HFFc6 (cell line): ENCODE measurements at regions not wholly inside any gene's neighbourhood (a gene's known extent, or its start where the extent isn't known, plus 50 kb on each side); places are given as distances from the start of the nearest gene placed in this dataset.

Experiments used
- DNase-seq: peaks from one replicate; pipeline ENCODE4 v3.0.0-alpha.2; 2018
- H3K27ac Mint-ChIP-seq: 2 replicates; pipeline ENCODE4 v1.8.0; 2020; ENCODE audit warnings: mild to moderate bottlenecking, mixed read lengths
- H3K27me3 Mint-ChIP-seq: 2 replicates; pipeline ENCODE4 v1.8.0; 2021; ENCODE audit warnings: mild to moderate bottlenecking, moderate library complexity, mixed read lengths; ENCODE audit not compliant: insufficient read depth
- H3K36me3 Mint-ChIP-seq: 2 replicates; pipeline ENCODE4 v1.8.0; 2021; ENCODE audit warnings: low read depth, mixed read lengths
- H3K4me1 Mint-ChIP-seq: 2 replicates; pipeline ENCODE4 v1.8.0; 2020; ENCODE audit warnings: low read depth, mixed read lengths
- H3K4me3 Mint-ChIP-seq: 2 replicates; pipeline ENCODE4 v1.8.0; 2020; ENCODE audit warnings: mild to moderate bottlenecking, moderate library complexity, mixed read lengths
- H3K9me3 Mint-ChIP-seq: 2 replicates; pipeline ENCODE4 v1.8.0; 2020; ENCODE audit warnings: mild to moderate bottlenecking, mixed read lengths
- CTCF ChIP-seq: fragments of 200-600 bp; sonication (generic); IDR thresholded peaks from 2 replicates; pipeline ENCODE4 v1.5.0; 2021; ENCODE audit warnings: antibody characterized with exemption, mild to moderate bottlenecking

GRCh38 chr13:106656186-106656585, 88.2 kb upstream of the ARGLU1 start:
- no peak for DNase-seq
- TF ChIP-seq CTCF, result no peak

GRCh38 chr13:106651442-106651841, 83.5 kb upstream of the ARGLU1 start:
- TF ChIP-seq CTCF, result no peak
- no peak overlapping the region for H3K4me3 Mint-ChIP-seq
- H3K36me3 Mint-ChIP-seq, result no peaks in the 10 kb centered on the region
- peaks cover 5% of the 10 kb centered on the region; the same call in 1 of the 2 replicates for H3K9me3 Mint-ChIP-seq
- DNase-seq, result no peak
- no peak overlapping the region for H3K27ac Mint-ChIP-seq
- H3K4me1 Mint-ChIP-seq, result no peaks in the 10 kb centered on the region; the same call in 1 of the 2 replicates
- no peaks in the 10 kb centered on the region; the same call in none of the 2 replicates for H3K27me3 Mint-ChIP-seq

More at GRCh38 chr13:106656186-106656585, 88.2 kb upstream of the ARGLU1 start:
- Mint-ChIP-seq H3K36me3 (no peaks in the 10 kb centered on the region), H3K27ac (no peak overlapping the region), H3K4me3 (no peak overlapping the region), H3K4me1 (no peaks in the 10 kb centered on the region), H3K27me3 (no peaks in the 10 kb centered on the region; the same call in none of the 2 replicates), H3K9me3 (peaks cover 5% of the 10 kb centered on the region; the same call in 1 of the 2 replicates)

DNA sequence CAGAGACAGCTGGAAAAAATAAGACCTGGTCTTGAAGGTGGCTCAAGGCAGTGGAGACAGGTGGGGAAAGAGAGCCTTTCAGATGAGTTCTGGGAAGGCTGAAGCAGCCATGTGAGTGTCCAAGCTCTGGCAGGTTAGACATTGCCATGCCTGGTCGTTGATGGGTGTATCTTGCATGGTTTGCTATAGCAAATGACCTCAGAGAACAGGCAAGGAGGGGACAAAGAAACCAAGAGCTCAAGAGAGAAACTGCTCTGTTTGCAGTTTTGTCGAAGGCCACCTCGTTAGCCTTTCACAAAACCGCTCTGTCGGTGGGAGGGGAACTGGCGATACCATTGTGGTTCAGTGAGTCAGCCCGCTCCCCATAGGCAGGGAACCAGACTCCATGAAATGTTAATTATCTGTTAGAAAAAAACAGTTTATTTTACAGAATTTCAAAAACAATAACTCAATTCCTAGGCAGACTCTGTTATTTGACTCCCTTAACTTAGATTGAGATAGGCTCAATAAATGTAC, 82.8 kb upstream of the ARGLU1 start:
- DNase-seq, result no peak
- Mint-ChIP-seq H3K4me3 (no peak overlapping the region), H3K27me3 (no peaks in the 10 kb centered on the region; the same call in none of the 2 replicates), H3K27ac (no peak overlapping the region), H3K36me3 (no peaks in the 10 kb centered on the region), H3K4me1 (no peaks in the 10 kb centered on the region; the same call in 1 of the 2 replicates), H3K9me3 (peaks cover 5% of the 10 kb centered on the region; the same call in 1 of the 2 replicates)
- no peak for TF ChIP-seq CTCF

DNA sequence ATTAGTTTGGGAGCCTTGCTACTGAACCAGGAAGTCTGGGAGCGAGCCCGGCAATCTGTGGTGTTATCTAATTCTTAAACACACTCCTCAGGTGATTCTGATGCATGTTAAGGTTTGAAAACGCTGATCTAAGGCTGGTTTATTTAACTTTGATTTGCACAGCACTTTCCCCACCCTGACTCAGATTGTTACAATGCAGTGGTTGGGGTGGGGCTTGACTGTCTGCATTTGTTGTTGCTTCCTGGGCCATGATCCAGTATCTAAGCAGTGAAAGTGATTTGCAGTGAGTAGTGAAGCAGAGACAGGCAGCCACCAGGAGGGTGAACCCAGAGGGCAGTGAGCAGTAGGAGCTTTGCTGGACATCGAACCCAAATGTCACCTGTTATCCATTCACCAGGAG, 81.6 kb upstream of the ARGLU1 start:
- no peaks in the 10 kb centered on the region; the same call in none of the 2 replicates for H3K27me3 Mint-ChIP-seq
- H3K9me3 Mint-ChIP-seq, result peaks cover 5% of the 10 kb centered on the region; the same call in 1 of the 2 replicates
- no peaks in the 10 kb centered on the region; the same call in 1 of the 2 replicates for H3K4me1 Mint-ChIP-seq
- TF ChIP-seq CTCF, result no peak
- no peaks in the 10 kb centered on the region for H3K36me3 Mint-ChIP-seq
- H3K27ac Mint-ChIP-seq, result no peak overlapping the region
- DNase-seq, result no peak
- H3K4me3 Mint-ChIP-seq, result no peak overlapping the region

GRCh38 chr13:106640515-106640914, 72.6 kb upstream of the ARGLU1 start:
- DNase-seq, result no peak

More at GRCh38 chr13:106640515-106640914, 72.6 kb upstream of the ARGLU1 start:
- Mint-ChIP-seq H3K4me3 (no peak overlapping the region), H3K4me1 (no peaks in the 10 kb centered on the region), H3K27me3 (no peaks in the 10 kb centered on the region; the same call in 1 of the 2 replicates), H3K9me3 (no peaks in the 10 kb centered on the region; the same call in 1 of the 2 replicates), H3K27ac (no peak overlapping the region), H3K36me3 (no peaks in the 10 kb centered on the region)
- TF ChIP-seq CTCF, result no peak
